Smooth muscle cell (in vitro differentiated cells): ENCODE measurements at regions not wholly inside any gene's neighbourhood (a gene's known extent, or its start where the extent isn't known, plus 50 kb on each side); places are given as distances from the start of the nearest gene placed in this dataset.

Experiments
- DNase-seq: peaks from one replicate; lab custom pipeline; 2025; ENCODE audit not compliant: unreplicated experiment; lab: John Stamatoyannopoulos, UW
- H2AFZ ChIP-seq: fragments of 200-600 bp; sonication (generic); 2 replicates; pipeline ENCODE4 v1.6.0; 2016; ENCODE audit warnings: antibody characterized with exemption, low read depth, mild to moderate bottlenecking
- H3F3A ChIP-seq: fragments of 200-600 bp; sonication (generic); 2 replicates; pipeline ENCODE4 v1.6.0; 2017; ENCODE audit warnings: antibody characterized with exemption, low read depth
- H3K27ac ChIP-seq: fragments of 200-600 bp; sonication (generic); 2 replicates; pipeline ENCODE4 v1.5.1; 2016; ENCODE audit warnings: low read depth, mild to moderate bottlenecking
- H3K27me3 ChIP-seq: fragments of 200-600 bp; sonication (generic); 2 replicates; pipeline ENCODE4 v1.6.1; 2016; ENCODE audit warnings: low read depth, mild to moderate bottlenecking
- H3K36me3 ChIP-seq: fragments of 200-600 bp; sonication (generic); 2 replicates; pipeline ENCODE4 v1.5.1; 2016; ENCODE audit warnings: low read depth
- H3K4me1 ChIP-seq: fragments of 200-600 bp; sonication (generic); 2 replicates; pipeline ENCODE4 v1.5.1; 2016; ENCODE audit warnings: low read depth
- H3K4me2 ChIP-seq: fragments of 200-600 bp; sonication (generic); 2 replicates; pipeline ENCODE4 v1.6.0; 2016; ENCODE audit warnings: mild to moderate bottlenecking
- H3K4me3 ChIP-seq: fragments of 200-600 bp; sonication (generic); 2 replicates; pipeline ENCODE4 v1.5.1; 2016; ENCODE audit warnings: mild to moderate bottlenecking
- H3K79me2 ChIP-seq: fragments of 200-600 bp; sonication (generic); 2 replicates; pipeline ENCODE4 v1.6.0; 2016; ENCODE audit warnings: low read depth, mild to moderate bottlenecking
- H3K9ac ChIP-seq: fragments of 200-600 bp; sonication (generic); 2 replicates; pipeline ENCODE4 v1.6.0; 2016; ENCODE audit warnings: low read depth
- H3K9me3 ChIP-seq: fragments of 200-600 bp; sonication (generic); replicated peaks from 2 replicates; pipeline ENCODE4 v1.5.1; 2016; ENCODE audit warnings: low read depth
- H4K20me1 ChIP-seq: fragments of 200-600 bp; sonication (generic); 2 replicates; pipeline ENCODE4 v1.6.0; 2016; ENCODE audit warnings: low read depth
- WGBS: methylation state at CpG from one replicate; pipeline ENCODE4 v1.1.7; 2016; ENCODE audit warnings: low lambda C conversion rate; 5-methylcytosine and 5-hydroxymethylcytosine counted together
- TF ChIP-seq, protein P1 (sequence below): fragments of 200-600 bp; sonication (generic); IDR thresholded peaks from 2 replicates; pipeline ENCODE4 v1.5.1; 2017; ENCODE audit warnings: borderline replicate concordance, mild to moderate bottlenecking, antibody characterized with exemption; ENCODE audit not compliant: insufficient read depth, poor library complexity, severe bottlenecking

DNA sequence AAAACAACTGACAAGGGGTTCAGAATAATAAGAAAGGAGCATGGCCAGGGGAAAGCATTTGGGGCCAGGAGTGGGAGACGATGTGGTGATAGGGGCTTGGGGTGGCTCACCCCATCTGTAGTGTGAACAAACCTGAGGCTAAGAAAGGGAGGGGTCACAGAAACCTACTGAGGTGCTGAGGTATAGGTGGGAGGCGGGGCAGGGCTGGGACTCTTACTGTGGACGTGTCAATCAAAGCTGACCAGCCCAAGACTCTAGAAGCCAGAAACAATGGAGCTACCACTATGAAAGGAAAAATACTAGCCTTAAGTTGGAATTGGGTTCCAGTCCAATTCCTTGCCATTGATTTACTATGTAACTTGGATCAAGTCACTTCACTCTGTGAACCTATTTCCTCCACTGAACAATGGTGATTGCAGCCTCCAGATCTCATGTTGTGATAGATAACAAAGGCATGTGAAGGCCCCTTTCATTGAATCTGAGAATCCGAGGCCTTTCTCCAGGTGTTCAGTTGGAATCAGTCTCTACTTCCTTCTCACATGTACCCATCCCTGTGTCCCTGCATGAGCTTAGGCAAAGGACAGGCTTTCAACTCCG, 260.9 kb upstream of the HES1 start:
- TF ChIP-seq, protein P1, sequence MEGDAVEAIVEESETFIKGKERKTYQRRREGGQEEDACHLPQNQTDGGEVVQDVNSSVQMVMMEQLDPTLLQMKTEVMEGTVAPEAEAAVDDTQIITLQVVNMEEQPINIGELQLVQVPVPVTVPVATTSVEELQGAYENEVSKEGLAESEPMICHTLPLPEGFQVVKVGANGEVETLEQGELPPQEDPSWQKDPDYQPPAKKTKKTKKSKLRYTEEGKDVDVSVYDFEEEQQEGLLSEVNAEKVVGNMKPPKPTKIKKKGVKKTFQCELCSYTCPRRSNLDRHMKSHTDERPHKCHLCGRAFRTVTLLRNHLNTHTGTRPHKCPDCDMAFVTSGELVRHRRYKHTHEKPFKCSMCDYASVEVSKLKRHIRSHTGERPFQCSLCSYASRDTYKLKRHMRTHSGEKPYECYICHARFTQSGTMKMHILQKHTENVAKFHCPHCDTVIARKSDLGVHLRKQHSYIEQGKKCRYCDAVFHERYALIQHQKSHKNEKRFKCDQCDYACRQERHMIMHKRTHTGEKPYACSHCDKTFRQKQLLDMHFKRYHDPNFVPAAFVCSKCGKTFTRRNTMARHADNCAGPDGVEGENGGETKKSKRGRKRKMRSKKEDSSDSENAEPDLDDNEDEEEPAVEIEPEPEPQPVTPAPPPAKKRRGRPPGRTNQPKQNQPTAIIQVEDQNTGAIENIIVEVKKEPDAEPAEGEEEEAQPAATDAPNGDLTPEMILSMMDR = no peak
- Histone ChIP-seq H3K9me3 (no peaks in the 10 kb centered on the region), H3K27me3 (no peaks in the 10 kb centered on the region), H3K4me1 (peaks cover 17% of the 10 kb centered on the region), H3K4me2 (no peak overlapping the region), H3K27ac (no peak overlapping the region), H3K36me3 (no peaks in the 10 kb centered on the region), H3K79me2 (no peaks in the 10 kb centered on the region), H2AFZ (no peak overlapping the region), H3K4me3 (no peak overlapping the region), H3K9ac (no peak overlapping the region), H4K20me1 (no peaks in the 10 kb centered on the region), H3F3A (peaks cover 5% of the 10 kb centered on the region)
- whole genome bisulfite sequencing = 94% methylated on average over 5 of the region's 5 CpGs
- no peak for DNase-seq

DNA sequence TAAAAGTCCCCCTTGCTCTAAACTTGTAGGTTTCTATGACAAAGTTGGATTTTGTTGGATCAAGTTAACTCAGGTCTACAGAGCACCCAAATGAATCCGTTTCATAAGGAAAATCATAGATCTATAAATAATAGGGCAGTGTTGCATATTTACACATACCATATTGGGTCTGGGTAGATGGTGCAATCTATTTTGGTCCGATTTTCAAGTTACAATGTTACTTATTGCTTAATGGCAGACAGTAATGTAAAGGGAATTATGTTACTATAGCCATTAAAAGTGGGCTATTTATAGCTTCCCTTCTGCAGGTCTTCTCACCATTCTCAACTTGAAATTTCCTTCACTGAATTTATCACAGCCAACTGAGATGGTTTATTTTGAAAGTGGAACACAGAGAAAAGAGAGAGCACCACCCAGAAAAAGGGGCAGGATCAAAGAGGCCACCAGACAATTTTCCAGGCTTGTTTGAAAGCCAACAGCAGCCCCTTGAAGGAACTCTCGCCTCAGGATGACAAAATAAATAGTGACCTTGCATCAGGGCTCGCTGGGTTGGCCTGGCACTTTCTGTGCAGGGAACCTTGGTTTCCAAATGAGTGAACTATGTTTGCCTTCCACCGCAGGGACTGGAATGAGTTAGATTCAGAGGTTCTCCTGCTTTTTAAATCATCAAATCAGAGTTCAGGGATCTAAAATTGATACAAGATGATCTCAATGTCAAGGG, 260.2 kb upstream of the HES1 start:
- Histone ChIP-seq H3K27me3 (no peaks in the 10 kb centered on the region), H3F3A (peaks cover 5% of the 10 kb centered on the region), H3K79me2 (no peaks in the 10 kb centered on the region), H4K20me1 (no peaks in the 10 kb centered on the region), H3K4me2 (no peak overlapping the region), H3K9ac (no peak overlapping the region), H3K36me3 (no peaks in the 10 kb centered on the region), H3K9me3 (no peaks in the 10 kb centered on the region), H3K27ac (no peak overlapping the region), H3K4me1 (peaks cover 13% of the 10 kb centered on the region), H3K4me3 (no peak overlapping the region), H2AFZ (peak overlapping the region; percentile 21)
- no peak for DNase-seq
- TF ChIP-seq, protein P1 = no peak
- WGBS = 62% methylated on average over 5 of the region's 5 CpGs

DNA sequence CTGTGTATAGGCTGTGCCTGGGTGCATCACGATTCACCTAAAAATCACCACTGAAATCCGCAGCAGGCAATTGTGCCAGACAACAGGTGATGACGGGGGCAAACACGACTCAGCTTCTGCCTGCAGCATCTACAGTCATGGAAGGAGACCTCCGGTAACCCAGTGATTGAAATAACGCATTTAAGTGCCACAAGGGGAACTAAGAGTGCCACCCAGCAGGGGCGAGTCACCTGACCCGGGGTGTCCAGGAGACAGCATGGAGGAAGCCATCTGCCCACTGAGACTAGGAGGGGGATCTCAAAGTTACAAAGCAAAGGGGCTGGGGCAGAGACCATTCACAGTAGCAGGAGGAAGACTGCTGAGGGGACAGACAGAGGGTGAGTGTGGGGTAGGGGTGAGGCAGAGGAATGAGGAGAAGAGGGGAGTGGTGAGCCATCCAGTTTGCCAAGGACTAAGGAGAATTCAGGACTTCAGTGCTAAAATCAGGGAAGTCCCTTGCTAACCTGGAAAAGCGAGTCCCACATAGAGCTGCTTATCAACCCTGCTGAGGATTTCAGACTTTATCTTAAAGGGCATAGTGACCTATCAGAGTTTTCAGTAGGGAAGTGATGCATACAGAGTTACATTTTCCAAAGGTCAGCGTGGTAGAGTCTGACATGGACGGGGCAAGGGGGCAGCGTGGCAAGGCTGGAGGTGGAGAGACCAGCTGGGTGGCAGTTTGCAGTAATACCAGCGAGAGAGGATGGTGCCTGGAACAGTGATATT, 256.7 kb upstream of the HES1 start:
- Histone ChIP-seq H2AFZ (no peak overlapping the region), H3K9me3 (no peaks in the 10 kb centered on the region), H3K36me3 (no peaks in the 10 kb centered on the region), H3K27ac (no peak overlapping the region), H4K20me1 (no peaks in the 10 kb centered on the region), H3K4me2 (no peak overlapping the region), H3F3A (no peaks in the 10 kb centered on the region), H3K9ac (no peak overlapping the region), H3K79me2 (no peaks in the 10 kb centered on the region), H3K27me3 (no peaks in the 10 kb centered on the region), H3K4me3 (no peak overlapping the region), H3K4me1 (peaks cover 6% of the 10 kb centered on the region)
- TF ChIP-seq, protein P1 = no peak
- WGBS = 80% methylated on average over 13 of the region's 13 CpGs
- DNase-seq = no peak
